ENCODE measurements at regions not wholly inside any gene's neighbourhood (a gene's known extent, or its start where the extent isn't known, plus 50 kb on each side); places are given as distances from the start of the nearest gene placed in this dataset.

DNA sequence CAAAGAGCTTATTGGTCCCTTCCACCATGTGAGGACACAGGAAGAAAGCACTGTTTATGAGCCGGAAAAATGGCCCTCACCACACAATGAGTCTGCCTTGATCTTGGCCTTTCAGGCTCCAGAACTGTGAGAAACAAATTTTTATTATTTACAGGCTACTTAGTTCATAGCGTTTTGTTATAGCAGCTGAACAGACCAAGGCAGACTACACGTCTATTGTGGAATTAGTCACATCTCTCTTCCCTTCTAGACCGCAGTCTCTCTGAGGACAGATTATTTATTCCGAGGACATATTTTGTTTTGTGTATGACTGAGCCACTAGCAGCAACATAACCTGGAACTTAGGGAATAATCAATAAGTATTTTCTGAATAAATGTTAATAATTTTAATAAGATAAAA lies 125.5 kb downstream of the ASB1 start:
- TF ChIP-seq CTCF (IDR thresholded peaks at IDR 0.05; ENCODE audit: extremely low read depth, insufficient read depth, missing control alignments), result no peak
- no peak for DNase-seq (ENCODE audit: low spot score)
- in situ Hi-C loops (cut with MboI; ENCODE audit: low pct_unique_long_range_greater_than_20kb, low sequenced_read_pairs, unreplicated experiment), result no loop called here

GRCh38 chr2:238553159-238553558 lies 126.4 kb downstream of the ASB1 start:
- in situ Hi-C loops (cut with MboI; ENCODE audit: low pct_unique_long_range_greater_than_20kb, low sequenced_read_pairs, unreplicated experiment), result no loop called here
- no peak for TF ChIP-seq CTCF (IDR thresholded peaks at IDR 0.05; ENCODE audit: extremely low read depth, insufficient read depth, missing control alignments)
- no peak for DNase-seq (ENCODE audit: low spot score)

DNA sequence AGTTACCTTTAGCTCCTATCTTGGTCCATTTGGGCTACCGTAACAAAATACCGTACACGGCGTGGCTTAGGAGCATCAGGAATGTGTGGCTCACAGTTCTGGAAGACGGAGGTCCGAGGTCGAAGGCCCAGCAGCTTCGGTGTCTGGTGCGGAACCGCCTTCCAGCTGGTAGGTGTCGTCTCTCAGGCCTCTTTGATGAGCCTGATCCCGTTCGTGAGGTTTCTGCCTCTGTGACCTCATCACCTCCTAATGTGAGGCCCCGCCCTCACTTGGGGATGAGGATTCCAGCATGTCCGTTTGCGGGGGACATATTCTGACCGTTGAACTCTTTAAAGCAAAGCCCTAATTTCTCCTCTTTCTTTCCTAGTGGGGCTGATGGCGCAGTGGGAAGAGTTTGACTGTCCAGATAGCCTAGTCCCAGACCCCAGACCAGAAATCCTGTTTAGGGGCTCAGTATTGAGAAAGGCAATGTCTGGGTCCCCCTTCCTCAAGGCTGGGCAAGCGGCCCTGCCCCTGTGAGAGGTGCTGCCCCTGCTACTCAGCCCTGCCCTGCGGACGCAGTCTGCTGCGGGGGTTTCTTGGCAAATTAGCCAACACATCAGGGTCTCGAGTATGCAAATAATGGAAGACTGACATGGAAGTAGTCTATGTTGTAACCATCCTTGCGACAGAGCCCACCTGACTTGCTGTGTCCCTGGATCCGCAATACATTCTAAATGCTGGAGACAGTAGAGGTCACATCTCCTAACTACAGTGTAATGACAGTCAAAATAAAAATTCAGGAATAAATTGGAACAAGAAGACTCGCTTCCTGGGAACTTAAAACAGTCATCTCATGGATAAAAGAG lies 128.0 kb downstream of the ASB1 start:
- no peak for DNase-seq (ENCODE audit: low spot score)
- in situ Hi-C loops (cut with MboI; ENCODE audit: low pct_unique_long_range_greater_than_20kb, low sequenced_read_pairs, unreplicated experiment), result no loop called here
- no peak for TF ChIP-seq CTCF (IDR thresholded peaks at IDR 0.05; ENCODE audit: extremely low read depth, insufficient read depth, missing control alignments)

DNA sequence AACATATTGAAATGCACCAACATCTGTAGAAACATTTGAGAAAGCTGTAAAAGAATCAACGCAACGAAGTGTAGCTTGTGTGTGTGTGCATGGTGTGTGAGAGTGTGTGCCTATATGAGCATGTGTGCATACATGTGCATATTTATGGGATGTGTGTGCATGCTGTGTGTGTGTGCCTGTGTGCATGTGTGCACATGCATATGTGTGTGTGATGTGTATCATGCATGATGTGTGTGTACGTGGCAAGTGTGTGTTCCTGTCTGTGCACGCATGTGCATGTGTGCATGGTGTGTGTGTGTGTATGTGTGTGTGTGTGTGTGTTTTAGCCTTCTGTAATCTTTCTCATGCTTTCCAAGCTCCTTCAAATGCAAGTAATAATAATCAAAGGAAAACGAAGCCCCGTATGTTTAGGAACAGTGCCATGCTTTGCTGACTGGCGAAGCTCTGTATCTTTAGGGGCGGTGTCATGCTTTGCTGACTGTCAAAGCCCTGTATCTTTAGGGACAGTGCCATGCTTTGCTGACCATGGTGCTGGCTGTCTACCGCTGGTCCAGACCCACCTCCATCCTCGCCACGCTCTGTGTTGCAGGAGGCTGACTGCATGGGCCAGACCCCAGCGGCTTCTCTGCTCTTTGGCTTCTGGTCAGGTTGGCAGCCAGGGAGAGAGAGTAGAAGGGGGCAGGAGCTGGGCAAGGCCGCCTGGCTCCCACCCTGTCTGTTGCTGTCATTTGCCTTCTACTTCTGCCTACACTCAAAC lies 129.2 kb downstream of the ASB1 start:
- no peak for TF ChIP-seq CTCF (IDR thresholded peaks at IDR 0.05; ENCODE audit: extremely low read depth, insufficient read depth, missing control alignments)
- in situ Hi-C loops (cut with MboI; ENCODE audit: low pct_unique_long_range_greater_than_20kb, low sequenced_read_pairs, unreplicated experiment), result no loop called here
- no peak for DNase-seq (ENCODE audit: low spot score)

- DNase-seq (ENCODE audit: low spot score), result peak; percentile 8
- in situ Hi-C loops (cut with MboI; ENCODE audit: low pct_unique_long_range_greater_than_20kb, low sequenced_read_pairs, unreplicated experiment), result no loop called here
- TF ChIP-seq CTCF (IDR thresholded peaks at IDR 0.05; ENCODE audit: extremely low read depth, insufficient read depth, missing control alignments), result no peak
Measured at GRCh38 chr2:238557431-238557830, 130.7 kb downstream of the ASB1 start.

GRCh38 chr2:238557936-238558335 lies 131.2 kb downstream of the ASB1 start:
- TF ChIP-seq CTCF (IDR thresholded peaks at IDR 0.05; ENCODE audit: extremely low read depth, insufficient read depth, missing control alignments), result no peak
- no peak for DNase-seq (ENCODE audit: low spot score)
- in situ Hi-C loops (cut with MboI; ENCODE audit: low pct_unique_long_range_greater_than_20kb, low sequenced_read_pairs, unreplicated experiment), result no loop called here
